Lower leg skin (tissue), 3 donors: ENCODE measurements at regions not wholly inside any gene's neighbourhood (a gene's known extent, or its start where the extent isn't known, plus 50 kb on each side); places are given as distances from the start of the nearest gene placed in this dataset.

Experiments used
- CTCF ChIP-seq, 3 donors: fragments of 450-650 bp; IDR thresholded peaks; one replicate each; pipeline ENCODE4 v1.5.1; 2016; ENCODE audit warnings: antibody characterized with exemption in 3 of 3, mild to moderate bottlenecking in 3 of 3, moderate library complexity in 2 of 3
- POLR2A ChIP-seq, 2 donors: fragments of 450-650 bp; IDR thresholded peaks; one replicate each; pipeline ENCODE4 v1.6.1; 2016 to 2017; ENCODE audit warnings: antibody characterized with exemption in 2 of 2, mild to moderate bottlenecking in 1 of 2, moderate library complexity in 1 of 2

- TF ChIP-seq POLR2A (IDR thresholded peaks at IDR 0.05), result no peak
- TF ChIP-seq CTCF (IDR thresholded peaks at IDR 0.05), result no peak
Measured at GRCh38 chr11:29260939-29261705, 755.7 kb downstream of the KCNA4 start.
